Activated naive CD4-positive, alpha-beta T cell treated with anti-CD3 and anti-CD28 coated beads, Interleukin-2, amount 50 U/mL, for 72 hours (primary cell): ENCODE measurements at regions not wholly inside any gene's neighbourhood (a gene's known extent, or its start where the extent isn't known, plus 50 kb on each side); places are given as distances from the start of the nearest gene placed in this dataset.
"Not testable (repeated sequence)": the region's sequence is repeated elsewhere in the genome, so short reads cannot be mapped to it uniquely, and the experiment has no call there.

ENCODE experiments used
- ATAC-seq, 2 donors: fragments of 150-1000 bp; cut with Tn5 transposase; 2 replicates each; pipeline ENCODE4 v1.10.0; 2021; ENCODE audit warnings: mild to moderate bottlenecking in 2 of 2, moderate library complexity in 2 of 2
- DNase-seq, 2 donors: peaks; one replicate each; pipeline ENCODE4 v3.0.0; 2021 to 2022; ENCODE audit warnings: low spot score in 2 of 2
- H3K27ac Mint-ChIP-seq, 2 donors: one replicate each; pipeline ENCODE4 v1.8.0; 2022; ENCODE audit warnings: mild to moderate bottlenecking in 2 of 2, mixed read lengths in 2 of 2
- H3K36me3 Mint-ChIP-seq, 2 donors: one replicate each; pipeline ENCODE4 v1.8.0; 2022; ENCODE audit warnings: mixed read lengths in 2 of 2
- H3K9me3 Mint-ChIP-seq, 2 donors: one replicate each; pipeline ENCODE4 v1.8.0; 2022; ENCODE audit warnings: mixed read lengths in 2 of 2

DNA sequence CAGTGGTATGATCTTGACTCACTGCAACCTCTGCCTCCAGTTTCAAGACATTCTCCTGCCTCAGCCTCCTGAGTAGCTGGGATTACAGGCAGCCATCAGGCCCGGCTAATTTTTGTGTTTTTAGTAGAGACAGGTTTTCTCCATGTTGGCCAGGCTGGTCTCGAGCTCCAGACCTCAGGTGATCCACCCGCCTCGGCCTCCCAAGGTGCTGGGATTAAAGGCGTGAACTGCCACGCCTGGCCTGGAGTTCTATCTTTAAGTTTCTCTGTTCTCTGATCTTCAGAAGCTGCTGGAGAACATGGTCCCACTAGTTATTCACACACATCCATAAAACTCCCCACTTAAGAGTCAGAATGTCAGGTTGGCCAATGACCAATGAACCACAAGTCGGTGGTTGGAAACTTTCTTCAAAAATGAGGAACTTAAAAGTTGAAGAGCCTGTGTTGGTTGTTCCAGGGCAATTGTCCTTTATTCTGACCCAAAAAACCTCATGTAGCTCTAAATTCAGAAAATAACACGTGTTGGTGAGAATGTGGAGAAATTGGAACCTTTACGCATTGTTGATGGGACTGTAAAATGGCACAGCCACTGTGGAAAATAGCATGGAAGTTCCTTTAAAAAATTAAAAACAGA is 55.9 kb upstream of the PIK3CB start:
- H3K9me3 Mint-ChIP-seq: no peaks in the 10 kb centered on the region
- no peak for DNase-seq
- peak overlapping the region in 1 of 2 donors; percentile 68 for H3K27ac Mint-ChIP-seq
- no peaks in the 10 kb centered on the region for H3K36me3 Mint-ChIP-seq
- ATAC-seq: peak; percentile 44 to 73

DNA sequence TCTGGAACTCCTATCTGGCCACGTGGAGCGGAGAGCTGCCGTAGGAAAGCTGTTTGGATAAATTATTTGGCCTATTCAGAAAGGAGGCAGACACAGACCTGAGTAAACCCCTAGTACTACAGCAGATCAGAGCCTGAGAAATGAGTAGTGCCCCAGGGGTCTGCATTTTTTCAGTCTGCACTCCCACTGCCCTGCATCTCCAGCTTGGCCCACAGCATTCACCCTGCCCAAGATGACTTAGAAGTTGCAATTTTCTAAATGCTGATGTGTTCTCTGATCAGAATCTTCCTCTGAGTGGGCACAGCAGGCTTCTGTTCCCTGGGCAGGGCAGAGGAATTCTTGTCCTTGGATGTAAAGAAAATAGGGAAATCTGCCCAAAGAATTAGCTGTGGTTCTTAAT is 55.1 kb upstream of the PIK3CB start:
- Mint-ChIP-seq H3K36me3 (no peaks in the 10 kb centered on the region), H3K9me3 (no peaks in the 10 kb centered on the region), H3K27ac (no peak overlapping the region)
- ATAC-seq: no peak
- no peak for DNase-seq

DNA sequence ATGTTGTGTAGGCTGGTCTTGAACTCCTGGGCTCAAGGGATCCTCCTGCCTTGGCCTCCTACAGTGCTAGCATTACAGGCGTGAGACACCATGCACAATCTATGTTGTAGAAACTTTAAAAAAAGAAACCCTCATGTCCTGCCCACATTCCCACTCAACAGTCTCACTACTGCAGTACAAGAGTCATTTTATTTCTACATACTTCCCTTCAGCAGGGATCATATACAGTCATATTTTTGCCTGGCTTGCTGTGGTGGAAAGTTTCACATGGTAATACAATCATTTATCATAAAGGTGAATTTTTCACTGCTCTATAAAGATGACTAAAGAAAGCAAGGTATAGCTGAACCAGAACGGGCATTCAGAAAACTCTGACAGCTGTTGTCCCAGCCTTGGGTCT is 53.8 kb upstream of the PIK3CB start:
- Mint-ChIP-seq H3K36me3 (no peaks in the 10 kb centered on the region), H3K27ac (no peak overlapping the region), H3K9me3 (no peaks in the 10 kb centered on the region)
- DNase-seq (no peak), ATAC-seq (peak; percentile 53 to 82)

DNA sequence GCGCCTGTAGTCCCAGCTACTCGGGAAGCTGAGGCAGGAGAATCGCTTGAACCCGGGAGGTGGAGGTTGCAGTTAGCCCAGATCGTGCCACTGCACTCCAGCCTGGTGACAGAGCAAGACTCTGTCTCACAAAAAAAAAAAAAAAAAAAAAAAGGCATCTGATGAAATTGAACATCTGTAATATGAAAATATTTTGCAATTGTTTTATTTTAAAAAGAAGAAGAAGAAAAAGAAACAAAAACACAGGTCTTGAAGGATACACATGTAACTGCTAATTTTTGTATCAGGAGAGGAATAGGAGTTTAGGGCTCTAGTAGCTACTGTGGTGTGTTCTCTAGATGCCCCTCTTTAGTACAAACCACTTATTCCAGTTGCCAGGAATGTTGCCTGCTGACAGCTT is 51.4 kb upstream of the PIK3CB start:
- not testable (repeated sequence) for H3K27ac Mint-ChIP-seq, ATAC-seq, H3K36me3 Mint-ChIP-seq

More for the DNA sequence above, 51.4 kb upstream of the PIK3CB start:
- H3K9me3 Mint-ChIP-seq, DNase-seq: not testable (repeated sequence)
